ENCODE measurements at regions not wholly inside any gene's neighbourhood (a gene's known extent, or its start where the extent isn't known, plus 50 kb on each side); places are given as distances from the start of the nearest gene placed in this dataset.

- no peak for TF ChIP-seq NBN (IDR thresholded peaks at IDR 0.05)
- TF ChIP-seq MXI1 (IDR thresholded peaks at IDR 0.05; ENCODE audit: low read depth, low read length), result no peak
- TF ChIP-seq CTCF (IDR thresholded peaks at IDR 0.05 in 2 of 3, conservative IDR thresholded peaks at IDR 0.05 in 1 of 3; ENCODE audit: control insufficient read depth in 2 of 3, extremely low read depth in 1 of 3, insufficient read depth in 1 of 3, low read depth in 3 of 3, low read length in 3 of 3), result no peak
- no peak for TF ChIP-seq JUND (IDR thresholded peaks at IDR 0.05; ENCODE audit: low read depth, low read length)
- TF ChIP-seq CREM (IDR thresholded peaks at IDR 0.05; ENCODE audit: low read depth), result no peak
- no peak for TF ChIP-seq SMC3 (IDR thresholded peaks at IDR 0.05; ENCODE audit: borderline replicate concordance, low read length)
- TF ChIP-seq RCOR1 (conservative IDR thresholded peaks at IDR 0.05; ENCODE audit: low read depth, low read length), result no peak
- TF ChIP-seq RAD51 (IDR thresholded peaks at IDR 0.05), result no peak
- no peak for TF ChIP-seq RB1 (IDR thresholded peaks at IDR 0.05; ENCODE audit: borderline replicate concordance)
- no peak for TF ChIP-seq IRF3 (IDR thresholded peaks at IDR 0.05)
- TF ChIP-seq USF1 (IDR thresholded peaks at IDR 0.05; ENCODE audit: borderline replicate concordance, extremely low read length, insufficient read depth, low read depth, low read length), result no peak
Measured at GRCh38 chr1:244337839-244338238, 113.9 kb downstream of the ADSS2 start.
